Parathyroid adenoma (tissue), 2 donors: ENCODE measurements at regions not wholly inside any gene's neighbourhood (a gene's known extent, or its start where the extent isn't known, plus 50 kb on each side); places are given as distances from the start of the nearest gene placed in this dataset.

Source experiments
- H2AFZ ChIP-seq: fragments of 300-600 bp; sonication (generic); one replicate; pipeline ENCODE4 v1.7.0; 2017; ENCODE audit warnings: antibody characterized with exemption, mild to moderate bottlenecking
- H3K27ac ChIP-seq: fragments of 300-600 bp; sonication (generic); one replicate; pipeline ENCODE4 v1.7.0; 2017
- H3K27me3 ChIP-seq: fragments of 300-600 bp; sonication (generic); one replicate; pipeline ENCODE4 v1.7.0; 2017; ENCODE audit warnings: low read length; ENCODE audit not compliant: control insufficient read depth, insufficient read depth
- H3K36me3 ChIP-seq: fragments of 300-600 bp; sonication (generic); one replicate; pipeline ENCODE4 v1.7.0; 2017; ENCODE audit warnings: low read length; ENCODE audit not compliant: control insufficient read depth, insufficient read depth
- H3K4me1 ChIP-seq: fragments of 300-600 bp; sonication (generic); one replicate; pipeline ENCODE4 v1.7.0; 2017; ENCODE audit warnings: control low read depth
- H3K4me2 ChIP-seq: fragments of 300-600 bp; sonication (generic); one replicate; pipeline ENCODE4 v1.7.0; 2017; ENCODE audit warnings: low read length
- H3K4me3 ChIP-seq: fragments of 300-600 bp; sonication (generic); one replicate; pipeline ENCODE4 v1.7.0; 2017; ENCODE audit warnings: low read depth, low read length
- H3K79me2 ChIP-seq: fragments of 300-600 bp; sonication (generic); one replicate; pipeline ENCODE4 v1.7.0; 2017; ENCODE audit warnings: control low read depth
- H3K9ac ChIP-seq: fragments of 300-600 bp; sonication (generic); one replicate; pipeline ENCODE4 v1.7.0; 2017; ENCODE audit warnings: mild to moderate bottlenecking
- H3K9me3 ChIP-seq: fragments of 300-600 bp; sonication (generic); one replicate; pipeline ENCODE4 v1.7.0; 2017; ENCODE audit warnings: low read length; ENCODE audit not compliant: control insufficient read depth
- TF ChIP-seq, protein P1 (sequence below): fragments of 300-600 bp; sonication (generic); IDR thresholded peaks from one replicate; pipeline ENCODE4 v1.7.0; 2017; ENCODE audit warnings: antibody characterized with exemption, mild to moderate bottlenecking
- donor health status: primary hyperparathyroidism.

DNA sequence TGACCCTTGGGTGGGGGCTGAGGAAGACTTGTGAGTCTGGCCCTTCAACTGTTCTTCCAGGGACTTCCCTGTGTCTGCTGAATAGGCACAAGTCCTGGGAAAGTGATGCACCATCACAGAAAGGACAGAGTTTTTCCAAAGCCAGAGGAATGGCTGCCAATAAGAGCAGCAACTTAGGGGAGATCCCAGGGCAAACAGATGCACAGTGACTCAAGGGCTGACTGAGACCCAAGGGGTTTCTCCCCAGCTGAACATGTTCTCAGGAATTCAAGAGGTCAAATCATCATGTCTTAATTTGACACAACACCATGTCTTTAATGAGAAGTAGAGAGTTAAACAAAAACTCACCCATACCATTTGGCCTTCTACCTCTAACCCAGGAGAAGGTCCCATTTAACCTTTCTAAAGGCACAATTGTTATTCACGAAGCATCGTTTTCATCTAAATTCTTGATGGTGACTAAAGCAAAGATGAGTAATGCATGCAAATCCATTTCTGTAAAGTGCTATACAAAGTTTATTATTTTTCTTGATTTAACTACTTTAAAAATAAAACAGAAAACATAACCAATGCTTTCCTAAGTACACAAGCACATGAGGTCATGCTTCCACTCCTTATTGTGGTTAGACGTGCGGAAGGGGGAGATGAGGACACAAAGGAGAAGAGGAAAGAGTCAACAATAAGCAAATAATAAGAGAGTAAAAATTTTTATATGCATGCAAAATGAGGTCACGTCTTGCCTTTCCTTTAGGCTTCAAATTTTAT lies 324.1 kb downstream of the PLK2 start:
- Histone ChIP-seq H3K27ac (no peak overlapping the region), H3K36me3 (no peaks in the 10 kb centered on the region), H3K79me2 (no peaks in the 10 kb centered on the region), H3K27me3 (no peaks in the 10 kb centered on the region), H3K4me1 (no peaks in the 10 kb centered on the region), H3K9ac (no peak overlapping the region), H3K4me3 (no peak overlapping the region), H3K4me2 (no peak overlapping the region), H2AFZ (no peak overlapping the region), H3K9me3 (no peaks in the 10 kb centered on the region)
- TF ChIP-seq, protein P1, sequence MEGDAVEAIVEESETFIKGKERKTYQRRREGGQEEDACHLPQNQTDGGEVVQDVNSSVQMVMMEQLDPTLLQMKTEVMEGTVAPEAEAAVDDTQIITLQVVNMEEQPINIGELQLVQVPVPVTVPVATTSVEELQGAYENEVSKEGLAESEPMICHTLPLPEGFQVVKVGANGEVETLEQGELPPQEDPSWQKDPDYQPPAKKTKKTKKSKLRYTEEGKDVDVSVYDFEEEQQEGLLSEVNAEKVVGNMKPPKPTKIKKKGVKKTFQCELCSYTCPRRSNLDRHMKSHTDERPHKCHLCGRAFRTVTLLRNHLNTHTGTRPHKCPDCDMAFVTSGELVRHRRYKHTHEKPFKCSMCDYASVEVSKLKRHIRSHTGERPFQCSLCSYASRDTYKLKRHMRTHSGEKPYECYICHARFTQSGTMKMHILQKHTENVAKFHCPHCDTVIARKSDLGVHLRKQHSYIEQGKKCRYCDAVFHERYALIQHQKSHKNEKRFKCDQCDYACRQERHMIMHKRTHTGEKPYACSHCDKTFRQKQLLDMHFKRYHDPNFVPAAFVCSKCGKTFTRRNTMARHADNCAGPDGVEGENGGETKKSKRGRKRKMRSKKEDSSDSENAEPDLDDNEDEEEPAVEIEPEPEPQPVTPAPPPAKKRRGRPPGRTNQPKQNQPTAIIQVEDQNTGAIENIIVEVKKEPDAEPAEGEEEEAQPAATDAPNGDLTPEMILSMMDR, result no peak

DNA sequence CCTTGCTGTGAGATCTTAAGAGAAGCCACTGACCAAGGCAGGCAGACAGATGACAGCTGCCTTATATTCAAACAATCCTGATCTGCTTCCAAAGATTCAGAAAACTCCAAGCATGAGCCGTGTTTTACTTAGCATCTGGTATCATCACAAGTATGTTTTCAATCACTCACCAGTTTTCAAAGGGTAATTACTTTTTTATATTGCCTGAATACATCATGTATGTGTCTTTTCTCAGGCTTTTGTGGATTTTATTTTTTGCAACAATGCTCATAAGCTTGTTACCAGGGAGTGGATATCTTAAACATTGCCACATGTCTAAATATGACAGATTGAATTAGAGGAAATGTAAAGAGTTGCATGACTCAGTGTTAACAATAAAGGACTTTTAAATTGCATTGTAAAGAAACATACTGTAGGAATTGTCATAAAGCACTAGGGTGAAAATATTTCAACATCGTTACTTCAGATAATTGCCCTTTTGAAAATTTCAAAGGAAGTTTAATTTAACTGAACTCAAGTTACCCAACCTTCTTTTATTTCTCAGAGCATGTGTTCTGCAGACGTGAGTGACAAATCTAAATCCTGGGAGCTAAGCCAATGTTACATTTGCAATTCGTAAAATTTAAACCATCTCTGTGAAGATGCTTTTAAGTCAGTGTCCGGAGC lies 326.1 kb downstream of the PLK2 start:
- no peaks in the 10 kb centered on the region for H3K27me3 ChIP-seq
- H3K27ac ChIP-seq, result no peak overlapping the region
- no peaks in the 10 kb centered on the region for H3K4me1 ChIP-seq
- H3K4me2 ChIP-seq, result no peak overlapping the region
- H2AFZ ChIP-seq, result no peak overlapping the region
- no peaks in the 10 kb centered on the region for H3K36me3 ChIP-seq
- no peaks in the 10 kb centered on the region for H3K79me2 ChIP-seq
- H3K9me3 ChIP-seq, result no peaks in the 10 kb centered on the region
- TF ChIP-seq, protein P1, result no peak
- no peak overlapping the region for H3K9ac ChIP-seq
- no peak overlapping the region for H3K4me3 ChIP-seq

DNA sequence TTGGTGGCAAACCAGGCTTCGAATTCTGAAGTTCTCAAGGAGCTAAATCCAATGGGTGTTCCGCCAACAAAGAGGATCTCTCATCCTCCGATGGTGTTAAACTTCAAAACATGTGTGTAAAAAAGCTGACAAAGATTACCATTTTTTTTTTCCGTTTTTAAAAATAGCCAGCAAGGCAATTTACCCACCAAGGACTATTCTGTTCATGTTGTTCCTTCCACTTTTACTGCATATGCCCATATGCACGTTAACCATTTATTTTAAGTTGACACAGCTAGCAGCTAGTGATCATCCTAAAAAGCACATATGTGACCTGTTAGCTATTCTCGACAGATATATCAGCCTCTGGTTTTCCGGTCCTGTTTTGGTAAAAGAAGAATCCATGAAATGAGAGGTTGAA lies 326.7 kb downstream of the PLK2 start:
- no peaks in the 10 kb centered on the region for H3K36me3 ChIP-seq
- H3K9me3 ChIP-seq, result no peaks in the 10 kb centered on the region
- no peak overlapping the region for H3K9ac ChIP-seq
- TF ChIP-seq, protein P1, result no peak
- H3K4me1 ChIP-seq, result no peaks in the 10 kb centered on the region
- no peak overlapping the region for H3K4me2 ChIP-seq
- no peak overlapping the region for H3K27ac ChIP-seq
- H3K79me2 ChIP-seq, result no peaks in the 10 kb centered on the region
- no peak overlapping the region for H2AFZ ChIP-seq
- no peaks in the 10 kb centered on the region for H3K27me3 ChIP-seq
- H3K4me3 ChIP-seq, result no peak overlapping the region

DNA sequence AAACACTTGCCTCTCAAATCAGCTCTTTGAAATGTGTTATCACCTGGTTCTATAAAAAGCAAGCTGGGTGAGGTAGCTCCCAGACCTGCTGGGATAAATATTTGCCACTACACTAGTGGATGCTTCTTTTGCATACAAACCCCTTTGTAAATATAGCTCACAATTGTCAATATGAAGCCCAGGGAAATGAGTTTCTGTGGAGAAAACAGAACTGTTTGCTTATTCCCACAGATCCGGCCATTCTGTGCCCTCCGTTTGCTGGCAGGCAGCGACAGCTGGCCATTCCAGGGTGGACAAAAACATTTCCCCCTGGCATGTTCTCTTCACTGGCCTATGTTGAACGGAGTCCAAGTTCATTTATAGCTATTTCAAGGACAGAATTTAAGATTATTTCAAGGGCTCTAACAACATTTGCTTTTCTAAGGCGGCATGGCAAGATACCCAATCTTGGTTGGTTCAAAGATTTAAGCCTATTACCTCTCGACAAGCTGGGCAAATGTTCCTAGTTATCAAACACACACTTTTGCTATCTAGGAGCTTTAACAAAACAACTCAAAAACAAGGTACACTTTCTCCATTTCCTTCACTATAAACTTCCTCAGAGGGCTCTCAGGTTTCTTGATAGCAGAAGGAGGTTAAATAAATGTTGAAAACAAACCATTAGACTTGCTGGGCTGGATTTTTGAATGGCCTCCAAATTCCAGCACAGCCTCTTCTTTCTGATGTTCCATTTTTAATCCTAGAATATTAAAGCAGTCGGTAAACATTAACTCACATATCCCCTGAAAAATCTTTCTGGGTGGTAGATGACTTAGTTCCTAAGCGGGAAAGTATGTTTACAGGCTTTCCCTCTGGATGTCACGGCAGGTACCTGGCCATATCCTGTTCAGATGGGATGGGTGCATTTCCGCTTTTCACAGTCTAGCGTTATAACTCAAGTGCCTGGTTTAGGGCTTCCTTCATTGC lies 332.3 kb downstream of the PLK2 start:
- TF ChIP-seq, protein P1, result no peak
- Histone ChIP-seq H3K27me3 (no peaks in the 10 kb centered on the region), H2AFZ (no peak overlapping the region), H3K4me2 (no peak overlapping the region), H3K36me3 (no peaks in the 10 kb centered on the region), H3K79me2 (no peaks in the 10 kb centered on the region), H3K27ac (no peak overlapping the region), H3K4me1 (no peaks in the 10 kb centered on the region), H3K4me3 (no peak overlapping the region), H3K9me3 (no peaks in the 10 kb centered on the region), H3K9ac (no peak overlapping the region)
